DMS79 treated with DMSO at 0.1 percent for 48 hours (cell line): ENCODE measurements at regions not wholly inside any gene's neighbourhood (a gene's known extent, or its start where the extent isn't known, plus 50 kb on each side); places are given as distances from the start of the nearest gene placed in this dataset.

Experiments used
- DNase-seq: peaks from one replicate; lab custom pipeline; 2025; lab: John Stamatoyannopoulos, UW

- no peak for DNase-seq
Observed at GRCh38 chr16:74094514-74094913, 202.1 kb upstream of the PSMD7 start.

- no peak for DNase-seq
Observed at GRCh38 chr16:74092336-74092735, 204.3 kb upstream of the PSMD7 start.

GRCh38 chr16:74090871-74091270, 205.7 kb upstream of the PSMD7 start:
- DNase-seq: no peak

- no peak for DNase-seq
Observed at GRCh38 chr16:74083541-74083940, 213.1 kb upstream of the PSMD7 start.

- no peak for DNase-seq
Observed at GRCh38 chr16:74080311-74080710, 216.3 kb upstream of the PSMD7 start.

- no peak for DNase-seq
Observed at GRCh38 chr16:74079232-74079586, 217.4 kb upstream of the PSMD7 start.

GRCh38 chr16:74078511-74079231, 217.9 kb upstream of the PSMD7 start:
- no peak for DNase-seq

- DNase-seq: no peak
Observed at GRCh38 chr16:74076568-74076967, 220.0 kb upstream of the PSMD7 start.

- no peak for DNase-seq
Observed at GRCh38 chr16:74075393-74075792, 221.2 kb upstream of the PSMD7 start.

- no peak for DNase-seq
Observed at GRCh38 chr16:74073456-74073855, 223.2 kb upstream of the PSMD7 start.

GRCh38 chr16:74071996-74072535, 224.5 kb upstream of the PSMD7 start:
- no peak for DNase-seq

- DNase-seq: no peak
Observed at GRCh38 chr16:74070237-74070636, 226.4 kb upstream of the PSMD7 start.

- DNase-seq: no peak
Observed at GRCh38 chr16:74064120-74064735, 232.4 kb upstream of the PSMD7 start.

GRCh38 chr16:74053826-74054225, 242.8 kb upstream of the PSMD7 start:
- no peak for DNase-seq

- DNase-seq: no peak
Observed at GRCh38 chr16:74053312-74053711, 243.3 kb upstream of the PSMD7 start.

- no peak for DNase-seq
Observed at GRCh38 chr16:74052016-74052415, 244.6 kb upstream of the PSMD7 start.

- DNase-seq: no peak
Observed at GRCh38 chr16:74049027-74049426, 247.6 kb upstream of the PSMD7 start.

GRCh38 chr16:74046524-74046923, 250.1 kb upstream of the PSMD7 start:
- DNase-seq: no peak

- no peak for DNase-seq
Observed at GRCh38 chr16:74045513-74045912, 251.1 kb upstream of the PSMD7 start.

- no peak for DNase-seq
Observed at GRCh38 chr16:74035816-74036215, 260.8 kb upstream of the PSMD7 start.

GRCh38 chr16:74034862-74035261, 261.8 kb upstream of the PSMD7 start:
- DNase-seq: peak; percentile 2

- DNase-seq: no peak
Observed at GRCh38 chr16:74034200-74034599, 262.4 kb upstream of the PSMD7 start.

- DNase-seq: no peak
Observed at GRCh38 chr16:74033441-74033995, 263.1 kb upstream of the PSMD7 start.
